HG03469 (cell line): ENCODE measurements at regions not wholly inside any gene's neighbourhood (a gene's known extent, or its start where the extent isn't known, plus 50 kb on each side); places are given as distances from the start of the nearest gene placed in this dataset.
"Not testable (repeated sequence)": the region's sequence is repeated elsewhere in the genome, so short reads cannot be mapped to it uniquely, and the experiment has no call there.

ENCODE experiments used
- ATAC-seq: cut with Tn5 transposase; IDR thresholded peaks from one replicate; pipeline ENCODE4 v1.9.1; 2021; ENCODE audit warnings: mild to moderate bottlenecking, moderate library complexity, moderate number of reproducible peaks; ENCODE audit not compliant: unreplicated experiment

GRCh38 chr6:21708320-21708580 lies 114.7 kb downstream of the SOX4 start:
- ATAC-seq: no peak

- no peak for ATAC-seq
Observed at GRCh38 chr6:21710216-21710615, 116.7 kb downstream of the SOX4 start.

GRCh38 chr6:21710908-21711627 lies 117.5 kb downstream of the SOX4 start:
- no peak for ATAC-seq

GRCh38 chr6:21712213-21712612 lies 118.7 kb downstream of the SOX4 start:
- ATAC-seq: no peak

- no peak for ATAC-seq
Observed at GRCh38 chr6:21713481-21713880, 119.9 kb downstream of the SOX4 start.

- ATAC-seq: no peak
Observed at GRCh38 chr6:21715180-21715579, 121.6 kb downstream of the SOX4 start.

GRCh38 chr6:21722510-21722909 lies 129.0 kb downstream of the SOX4 start:
- no peak for ATAC-seq

GRCh38 chr6:21726676-21727075 lies 133.1 kb downstream of the SOX4 start:
- no peak for ATAC-seq

GRCh38 chr6:21728141-21728540 lies 134.6 kb downstream of the SOX4 start:
- no peak for ATAC-seq

GRCh38 chr6:21729431-21729830 lies 135.9 kb downstream of the SOX4 start:
- ATAC-seq: no peak

GRCh38 chr6:21730533-21730932 lies 137.0 kb downstream of the SOX4 start:
- no peak for ATAC-seq

GRCh38 chr6:21731411-21732031 lies 138.0 kb downstream of the SOX4 start:
- ATAC-seq: no peak

GRCh38 chr6:21732032-21732730 lies 138.6 kb downstream of the SOX4 start:
- ATAC-seq: not testable (repeated sequence)

GRCh38 chr6:21732731-21733130 lies 139.2 kb downstream of the SOX4 start:
- ATAC-seq: no peak

GRCh38 chr6:21733311-21733710 lies 139.8 kb downstream of the SOX4 start:
- ATAC-seq: no peak

GRCh38 chr6:21734204-21734603 lies 140.7 kb downstream of the SOX4 start:
- no peak for ATAC-seq

- ATAC-seq: no peak
Observed at GRCh38 chr6:21738180-21739094, 144.9 kb downstream of the SOX4 start.

GRCh38 chr6:21739241-21739640 lies 145.7 kb downstream of the SOX4 start:
- ATAC-seq: no peak

GRCh38 chr6:21739838-21740237 lies 146.3 kb downstream of the SOX4 start:
- ATAC-seq: no peak

GRCh38 chr6:21740376-21741124 lies 147.0 kb downstream of the SOX4 start:
- ATAC-seq: no peak
